GM19455 (cell line): ENCODE measurements at regions not wholly inside any gene's neighbourhood (a gene's known extent, or its start where the extent isn't known, plus 50 kb on each side); places are given as distances from the start of the nearest gene placed in this dataset.
"Not testable (repeated sequence)": the region's sequence is repeated elsewhere in the genome, so short reads cannot be mapped to it uniquely, and the experiment has no call there.

Source experiments
- ATAC-seq: cut with Tn5 transposase; IDR thresholded peaks from one replicate; pipeline ENCODE4 v1.9.1; 2021; ENCODE audit not compliant: unreplicated experiment

- ATAC-seq: no peak
Measured at GRCh38 chr9:102202126-102202525, 463.7 kb upstream of the GRIN3A start.

- ATAC-seq: no peak
Measured at GRCh38 chr9:102185962-102186361, 447.5 kb upstream of the GRIN3A start.

- no peak for ATAC-seq
Measured at GRCh38 chr9:102185371-102185770, 446.9 kb upstream of the GRIN3A start.

- ATAC-seq: no peak
Measured at GRCh38 chr9:102178811-102179210, 440.4 kb upstream of the GRIN3A start.

- ATAC-seq: not testable (repeated sequence)
Measured at GRCh38 chr9:102174202-102174601, 435.8 kb upstream of the GRIN3A start.

GRCh38 chr9:102164247-102164646, 425.8 kb upstream of the GRIN3A start:
- ATAC-seq: no peak

- ATAC-seq: not testable (repeated sequence)
Measured at GRCh38 chr9:102153081-102153480, 414.6 kb upstream of the GRIN3A start.

- ATAC-seq: no peak
Measured at GRCh38 chr9:102135768-102136167, 397.3 kb upstream of the GRIN3A start.

GRCh38 chr9:102124465-102124864, 386.0 kb upstream of the GRIN3A start:
- no peak for ATAC-seq

- ATAC-seq: no peak
Measured at GRCh38 chr9:102114557-102114956, 376.1 kb upstream of the GRIN3A start.

GRCh38 chr9:102113191-102113590, 374.7 kb upstream of the GRIN3A start:
- no peak for ATAC-seq

GRCh38 chr9:102106439-102106838, 368.0 kb upstream of the GRIN3A start:
- no peak for ATAC-seq

GRCh38 chr9:102101723-102102122, 363.3 kb upstream of the GRIN3A start:
- no peak for ATAC-seq

- no peak for ATAC-seq
Measured at GRCh38 chr9:102087141-102087540, 348.7 kb upstream of the GRIN3A start.

GRCh38 chr9:102085548-102085947, 347.1 kb upstream of the GRIN3A start:
- no peak for ATAC-seq

GRCh38 chr9:102072059-102072764, 333.8 kb upstream of the GRIN3A start:
- ATAC-seq: no peak

GRCh38 chr9:102069969-102070368, 331.5 kb upstream of the GRIN3A start:
- no peak for ATAC-seq

GRCh38 chr9:102054811-102055210, 316.4 kb upstream of the GRIN3A start:
- ATAC-seq: no peak

GRCh38 chr9:102049586-102050246, 311.3 kb upstream of the GRIN3A start:
- ATAC-seq: no peak

GRCh38 chr9:102047549-102047948, 309.1 kb upstream of the GRIN3A start:
- ATAC-seq: no peak

GRCh38 chr9:102044133-102044532, 305.7 kb upstream of the GRIN3A start:
- no peak for ATAC-seq

- no peak for ATAC-seq
Measured at GRCh38 chr9:102038006-102038405, 299.6 kb upstream of the GRIN3A start.

GRCh38 chr9:102035929-102036328, 297.5 kb upstream of the GRIN3A start:
- peak; percentile 79 for ATAC-seq
